Suprapubic skin (tissue), 3 donors: ENCODE measurements at regions not wholly inside any gene's neighbourhood (a gene's known extent, or its start where the extent isn't known, plus 50 kb on each side); places are given as distances from the start of the nearest gene placed in this dataset.

Experiments used
- EP300 ChIP-seq: sonication (generic); formaldehyde crosslinking; IDR thresholded peaks from one replicate; pipeline ENCODE4 v1.6.1; 2017; ENCODE audit warnings: antibody characterized with exemption
- POLR2A ChIP-seq, 2 donors: fragments of 450-650 bp; IDR thresholded peaks; one replicate each; pipeline ENCODE4 v1.6.1; 2017; ENCODE audit warnings: antibody characterized with exemption in 2 of 2, mild to moderate bottlenecking in 2 of 2, moderate library complexity in 2 of 2
- TF ChIP-seq, protein P1 (sequence below), 2 donors: fragments of 200-600 bp in 1 of 2; fragments of 450-650 bp in 1 of 2; sonication (generic) in 1 of 2; IDR thresholded peaks; one replicate each; pipeline ENCODE4 v1.5.1; 2016 to 2019; ENCODE audit warnings: antibody characterized with exemption in 2 of 2, mild to moderate bottlenecking in 1 of 2, moderate library complexity in 1 of 2

DNA sequence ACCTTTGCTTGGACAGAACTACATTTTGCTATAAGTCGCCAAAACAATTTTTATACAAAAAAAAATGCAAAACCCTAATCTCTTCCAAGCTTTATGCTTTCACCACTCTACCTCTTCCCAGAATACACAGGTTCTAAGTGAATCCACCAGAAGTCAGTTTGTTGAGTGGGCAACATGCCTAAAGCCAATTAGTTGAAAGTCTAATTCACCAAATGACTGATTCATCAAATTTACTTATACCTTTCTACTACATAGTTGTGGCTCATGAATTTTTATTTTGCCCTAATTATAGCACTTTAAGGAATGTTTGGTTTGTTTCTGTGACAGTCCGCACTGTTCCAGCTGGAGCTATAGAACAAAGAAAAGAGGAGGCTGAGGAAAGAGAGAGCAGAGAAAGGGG, 265.9 kb upstream of the TGFBR2 start:
- TF ChIP-seq, protein P1, sequence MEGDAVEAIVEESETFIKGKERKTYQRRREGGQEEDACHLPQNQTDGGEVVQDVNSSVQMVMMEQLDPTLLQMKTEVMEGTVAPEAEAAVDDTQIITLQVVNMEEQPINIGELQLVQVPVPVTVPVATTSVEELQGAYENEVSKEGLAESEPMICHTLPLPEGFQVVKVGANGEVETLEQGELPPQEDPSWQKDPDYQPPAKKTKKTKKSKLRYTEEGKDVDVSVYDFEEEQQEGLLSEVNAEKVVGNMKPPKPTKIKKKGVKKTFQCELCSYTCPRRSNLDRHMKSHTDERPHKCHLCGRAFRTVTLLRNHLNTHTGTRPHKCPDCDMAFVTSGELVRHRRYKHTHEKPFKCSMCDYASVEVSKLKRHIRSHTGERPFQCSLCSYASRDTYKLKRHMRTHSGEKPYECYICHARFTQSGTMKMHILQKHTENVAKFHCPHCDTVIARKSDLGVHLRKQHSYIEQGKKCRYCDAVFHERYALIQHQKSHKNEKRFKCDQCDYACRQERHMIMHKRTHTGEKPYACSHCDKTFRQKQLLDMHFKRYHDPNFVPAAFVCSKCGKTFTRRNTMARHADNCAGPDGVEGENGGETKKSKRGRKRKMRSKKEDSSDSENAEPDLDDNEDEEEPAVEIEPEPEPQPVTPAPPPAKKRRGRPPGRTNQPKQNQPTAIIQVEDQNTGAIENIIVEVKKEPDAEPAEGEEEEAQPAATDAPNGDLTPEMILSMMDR (IDR thresholded peaks at IDR 0.05), result no peak
- TF ChIP-seq EP300, result no peak
- no peak for TF ChIP-seq POLR2A (IDR thresholded peaks at IDR 0.05)
